ENCODE measurements at regions not wholly inside any gene's neighbourhood (a gene's known extent, or its start where the extent isn't known, plus 50 kb on each side); places are given as distances from the start of the nearest gene placed in this dataset.
A peak's percentile ranks its signal among the peaks of the same experiment; 100 is the strongest.
"Not testable (repeated sequence)": the region's sequence is repeated elsewhere in the genome, so short reads cannot be mapped to it uniquely, and the experiment has no call there.

DNA sequence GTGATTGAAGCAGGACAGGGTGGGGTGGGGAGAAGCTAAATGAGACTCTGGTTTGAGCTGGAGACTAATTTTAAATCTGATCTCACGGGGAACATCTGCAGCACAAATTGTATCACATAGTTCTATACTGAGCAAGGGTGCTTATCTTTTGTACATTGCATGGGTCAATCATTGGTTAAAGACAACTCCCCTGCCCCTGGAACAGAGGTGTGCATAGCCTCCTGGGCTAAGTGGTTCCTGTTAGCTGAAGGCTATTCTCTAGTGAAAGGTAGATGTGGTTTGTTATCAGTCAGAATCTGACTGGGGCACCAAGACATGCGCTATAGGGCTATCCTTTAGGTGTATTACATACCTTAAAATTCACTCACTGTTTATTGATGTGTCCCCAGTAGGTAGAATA, 103.9 kb upstream of the KITLG start:
- no peak for DNase-seq

- DNase-seq = no peak
Observed at GRCh38 chr12:88683628-88684027, 103.4 kb upstream of the KITLG start.

DNA sequence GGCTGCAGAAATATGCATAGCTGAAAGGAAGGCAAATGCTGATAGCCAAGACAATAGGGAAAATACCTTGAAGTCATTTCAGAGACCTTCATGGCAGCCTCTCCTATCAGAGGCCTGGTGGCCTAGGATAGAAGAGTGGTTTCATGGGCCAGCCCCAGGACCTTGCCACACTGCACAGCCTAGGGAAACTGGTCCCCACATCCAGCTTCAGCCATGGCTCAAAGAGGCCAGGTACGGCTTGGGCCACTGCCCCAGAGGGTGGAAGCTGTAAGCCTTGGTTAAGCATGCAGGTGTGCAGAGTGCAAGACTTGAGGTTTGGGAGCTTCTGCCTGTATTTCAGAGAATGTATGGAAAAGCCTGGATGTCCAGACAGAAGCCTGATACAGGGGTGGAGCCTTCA, 101.0 kb upstream of the KITLG start:
- no peak for DNase-seq

DNA sequence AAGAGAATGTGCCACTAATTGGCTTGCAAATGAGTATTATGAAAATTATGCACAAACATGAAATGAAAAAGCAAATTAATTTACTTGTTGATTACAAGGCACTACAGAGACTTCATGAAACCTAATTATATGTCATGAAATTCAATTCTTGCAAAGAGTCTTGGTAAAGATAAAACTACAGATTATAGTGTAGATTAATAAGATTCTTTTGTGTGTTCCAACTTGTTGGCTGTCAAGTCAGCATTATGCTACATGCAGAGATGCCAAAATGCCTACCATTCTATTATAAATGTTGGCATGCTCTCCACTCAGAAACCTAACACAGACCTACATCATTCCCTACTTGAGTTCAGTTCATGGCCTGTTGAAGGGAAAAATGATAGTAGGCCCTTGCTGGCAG, 97.2 kb upstream of the KITLG start:
- DNase-seq = no peak

- DNase-seq = not testable (repeated sequence)
Observed at GRCh38 chr12:88667615-88668014, 87.3 kb upstream of the KITLG start.

DNA sequence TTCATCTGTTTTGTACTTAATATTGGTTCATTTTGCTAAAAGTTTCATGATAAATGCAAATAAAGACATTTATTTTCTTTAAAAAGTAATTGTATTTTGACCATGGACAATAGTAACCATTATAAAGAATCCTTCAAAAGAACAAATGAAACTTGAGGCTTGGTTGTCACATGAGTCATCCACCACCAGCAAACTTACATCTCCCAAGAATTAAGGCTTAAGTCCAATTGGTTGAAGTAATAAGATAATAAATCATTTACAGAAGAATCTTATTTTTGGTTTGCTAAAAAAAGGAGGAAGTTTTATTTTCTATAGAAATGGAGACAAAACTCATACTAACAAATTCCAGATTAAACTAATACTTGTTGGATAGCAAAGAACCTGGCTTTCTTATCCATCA, 84.8 kb upstream of the KITLG start:
- no peak for DNase-seq

GRCh38 chr12:88662961-88663360, 82.7 kb upstream of the KITLG start:
- DNase-seq = no peak

- no peak for DNase-seq
Observed at GRCh38 chr12:88662093-88662492, 81.8 kb upstream of the KITLG start.

DNA sequence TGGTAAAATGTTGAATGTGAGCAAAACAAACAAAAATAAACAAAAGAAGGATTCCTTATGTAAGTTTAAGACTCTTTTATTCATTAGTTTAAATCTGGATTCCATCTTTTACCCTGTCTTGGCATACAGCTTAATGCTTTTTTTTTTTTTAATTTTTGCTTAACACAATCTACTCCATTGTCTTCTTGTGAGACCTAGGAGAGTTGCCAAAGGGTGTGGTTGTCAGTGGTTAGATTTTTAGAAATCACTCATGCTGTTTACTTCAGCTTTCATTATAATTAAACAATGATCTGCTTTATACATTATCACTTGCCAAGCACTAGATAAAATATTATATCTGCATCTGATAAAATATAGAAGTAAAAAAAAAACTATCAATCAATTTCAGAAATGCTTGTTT, 77.7 kb upstream of the KITLG start:
- DNase-seq = no peak

DNA sequence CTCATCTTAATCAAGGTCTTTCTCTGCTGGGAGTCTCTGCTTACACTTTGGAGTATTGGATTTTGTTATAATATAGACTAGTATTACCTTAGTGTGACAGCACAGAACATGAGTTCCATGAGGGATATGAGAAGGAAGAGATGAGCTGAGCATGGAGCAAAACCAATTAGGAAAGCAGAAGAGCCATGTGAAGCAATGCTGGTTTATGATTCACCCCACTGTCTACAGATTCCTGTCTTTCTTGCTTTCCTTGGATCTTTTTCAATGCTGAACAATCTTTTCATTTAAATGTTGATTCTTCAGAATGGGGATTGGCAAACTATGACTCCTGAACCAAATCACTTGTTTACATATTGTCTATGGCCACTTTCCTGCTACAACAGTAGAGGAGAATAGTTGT, 70.4 kb upstream of the KITLG start:
- peak; percentile 4 to 11 for DNase-seq

GRCh38 chr12:88648625-88649024, 68.4 kb upstream of the KITLG start:
- DNase-seq = no peak

DNA sequence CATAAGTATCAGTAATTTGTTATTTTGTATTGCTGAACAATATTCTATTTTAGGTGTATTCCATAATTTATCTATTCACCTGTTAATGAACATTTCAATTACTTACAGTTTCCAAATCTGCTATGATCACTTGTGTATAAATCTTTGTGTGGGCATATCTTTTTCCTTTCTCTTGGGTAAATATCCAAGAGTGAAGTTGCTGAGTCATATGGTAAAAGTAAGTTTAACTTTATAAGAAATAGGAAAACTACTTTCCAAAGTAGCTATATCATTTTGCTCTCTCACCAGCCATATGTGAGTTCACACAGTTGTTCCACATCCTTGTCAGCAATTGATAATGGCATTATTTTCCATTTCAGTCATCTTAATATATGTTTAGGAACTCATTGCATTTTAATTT, 66.6 kb upstream of the KITLG start:
- no peak for DNase-seq

GRCh38 chr12:88645816-88646215, 65.5 kb upstream of the KITLG start:
- DNase-seq = no peak

DNA sequence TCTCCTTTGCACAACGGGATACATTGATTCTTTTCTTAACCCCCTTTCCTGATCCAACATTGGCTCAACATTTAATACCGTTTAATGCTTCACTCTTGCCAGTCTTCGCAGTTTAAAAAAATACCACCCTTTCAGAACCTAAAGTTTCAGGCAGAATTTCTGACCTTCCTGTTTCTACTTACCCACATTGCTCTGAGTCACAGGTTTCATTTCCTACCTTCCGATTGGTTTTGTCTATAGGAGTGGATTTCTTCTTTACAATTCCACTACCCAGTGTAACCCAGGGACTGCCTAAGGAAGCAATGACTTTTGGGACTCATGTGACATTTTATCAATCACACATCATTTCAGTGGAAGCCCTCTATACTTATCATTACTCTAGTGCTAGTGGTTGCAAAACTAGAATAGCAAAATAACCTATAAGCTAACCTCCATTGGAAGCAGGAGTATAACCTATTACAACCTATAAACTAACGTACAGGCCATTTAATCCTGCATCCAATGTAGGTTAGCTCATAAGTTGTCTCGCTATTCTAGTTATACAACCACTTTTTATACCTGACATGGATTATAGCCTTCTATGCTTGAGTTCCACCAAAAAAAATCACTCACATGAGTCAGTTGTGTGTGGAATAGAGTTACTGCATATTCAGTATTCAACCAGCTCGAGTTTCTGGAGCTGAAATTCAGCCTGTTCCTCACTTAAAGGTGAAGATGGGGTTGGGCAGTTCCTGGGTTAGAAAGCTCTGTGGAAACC, 64.9 kb upstream of the KITLG start:
- peak; percentile 30 to 46 for DNase-seq

GRCh38 chr12:88643685-88644084, 63.4 kb upstream of the KITLG start:
- DNase-seq = no peak

GRCh38 chr12:88642675-88643431, 62.6 kb upstream of the KITLG start:
- no peak for DNase-seq

- DNase-seq = peak; percentile 78 to 92
Observed at GRCh38 chr12:88638966-88639760, 58.9 kb upstream of the KITLG start.

DNA sequence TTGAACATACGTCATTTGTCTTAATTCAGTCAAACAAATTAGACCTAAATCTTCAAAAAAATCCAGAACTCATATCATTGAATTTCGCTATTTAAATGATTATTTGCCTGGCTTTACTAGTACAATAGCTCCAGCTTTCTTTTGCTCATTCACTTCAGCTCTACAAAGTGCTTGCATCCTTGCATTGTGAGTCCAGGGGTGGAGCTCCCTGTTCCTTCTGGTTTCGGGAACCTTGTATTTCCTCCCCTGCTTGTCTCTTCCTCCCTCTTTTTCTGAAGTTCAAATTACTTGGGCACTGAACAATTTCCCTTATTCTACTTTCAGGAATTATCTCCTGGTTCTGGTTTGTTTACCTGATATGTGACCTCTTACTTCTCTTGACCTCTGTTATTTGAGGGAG, 58.1 kb upstream of the KITLG start:
- peak in 1 of 2 donors; percentile 32 for DNase-seq

DNA sequence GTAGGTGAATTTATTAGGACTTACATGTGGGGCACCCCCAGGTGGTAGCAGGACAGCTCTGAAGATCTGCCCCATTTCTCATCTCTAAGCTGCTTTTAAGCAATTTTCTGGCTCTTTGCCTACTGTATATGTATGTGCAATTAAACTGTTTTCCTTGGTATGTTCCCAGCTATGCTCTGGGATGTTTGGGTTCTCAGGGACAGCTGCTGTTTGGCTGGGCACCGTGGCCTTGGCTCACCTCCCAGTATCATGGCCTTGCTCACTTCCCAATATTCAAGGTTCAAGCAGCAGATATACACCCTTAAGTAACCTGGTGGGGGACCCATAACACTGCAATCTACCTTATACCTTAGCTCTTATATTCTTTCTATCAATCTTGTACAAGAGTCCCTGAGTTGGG, 53.7 kb upstream of the KITLG start:
- no peak for DNase-seq

- DNase-seq = peak in 1 of 2 donors; percentile 18
Observed at GRCh38 chr12:88633312-88633711, 53.0 kb upstream of the KITLG start.

- DNase-seq = no peak
Observed at GRCh38 chr12:88630561-88630960, 50.3 kb upstream of the KITLG start.
